GM12875 (cell line): ENCODE measurements at regions not wholly inside any gene's neighbourhood (a gene's known extent, or its start where the extent isn't known, plus 50 kb on each side); places are given as distances from the start of the nearest gene placed in this dataset.

Source experiments
- H3K4me3 ChIP-seq: one replicate; pipeline ENCODE4 v1.5.1; 2011; ENCODE audit warnings: low read depth, low read length, control low read depth
- TF ChIP-seq, protein P1 (sequence below): IDR thresholded peaks from 2 replicates; pipeline ENCODE4 v1.5.1; 2011; ENCODE audit warnings: low read depth, mild to moderate bottlenecking, control low read depth, inconsistent platforms, low read length, moderate library complexity, borderline replicate concordance; ENCODE audit not compliant: insufficient read depth

GRCh38 chrX:40167233-40167849 is 69.6 kb upstream of the BCOR start:
- H3K4me3 ChIP-seq, result peak overlapping the region; percentile 29
- TF ChIP-seq, protein P1, sequence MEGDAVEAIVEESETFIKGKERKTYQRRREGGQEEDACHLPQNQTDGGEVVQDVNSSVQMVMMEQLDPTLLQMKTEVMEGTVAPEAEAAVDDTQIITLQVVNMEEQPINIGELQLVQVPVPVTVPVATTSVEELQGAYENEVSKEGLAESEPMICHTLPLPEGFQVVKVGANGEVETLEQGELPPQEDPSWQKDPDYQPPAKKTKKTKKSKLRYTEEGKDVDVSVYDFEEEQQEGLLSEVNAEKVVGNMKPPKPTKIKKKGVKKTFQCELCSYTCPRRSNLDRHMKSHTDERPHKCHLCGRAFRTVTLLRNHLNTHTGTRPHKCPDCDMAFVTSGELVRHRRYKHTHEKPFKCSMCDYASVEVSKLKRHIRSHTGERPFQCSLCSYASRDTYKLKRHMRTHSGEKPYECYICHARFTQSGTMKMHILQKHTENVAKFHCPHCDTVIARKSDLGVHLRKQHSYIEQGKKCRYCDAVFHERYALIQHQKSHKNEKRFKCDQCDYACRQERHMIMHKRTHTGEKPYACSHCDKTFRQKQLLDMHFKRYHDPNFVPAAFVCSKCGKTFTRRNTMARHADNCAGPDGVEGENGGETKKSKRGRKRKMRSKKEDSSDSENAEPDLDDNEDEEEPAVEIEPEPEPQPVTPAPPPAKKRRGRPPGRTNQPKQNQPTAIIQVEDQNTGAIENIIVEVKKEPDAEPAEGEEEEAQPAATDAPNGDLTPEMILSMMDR, result no peak

DNA sequence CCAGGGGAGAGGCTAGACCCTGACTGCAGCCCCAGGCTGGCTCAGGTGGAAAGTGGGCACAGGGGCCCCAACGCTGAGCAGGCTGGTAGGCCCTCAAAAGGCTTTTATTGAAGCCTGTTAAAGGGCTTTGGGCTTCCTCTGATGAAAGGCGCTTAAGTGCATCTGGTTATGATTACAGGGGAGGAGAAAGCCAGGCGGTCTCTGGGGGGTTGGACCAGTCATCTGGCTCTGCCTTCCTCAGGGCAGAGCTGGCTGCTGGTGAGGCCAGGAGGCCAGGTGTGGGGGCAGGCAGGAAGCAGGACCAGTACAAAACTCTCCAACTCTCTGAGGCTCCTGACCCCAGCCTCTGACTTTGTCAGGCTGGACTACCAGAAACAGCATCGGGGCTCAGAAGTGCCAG is 68.8 kb upstream of the BCOR start:
- TF ChIP-seq, protein P1, result no peak
- H3K4me3 ChIP-seq, result no peak overlapping the region

DNA sequence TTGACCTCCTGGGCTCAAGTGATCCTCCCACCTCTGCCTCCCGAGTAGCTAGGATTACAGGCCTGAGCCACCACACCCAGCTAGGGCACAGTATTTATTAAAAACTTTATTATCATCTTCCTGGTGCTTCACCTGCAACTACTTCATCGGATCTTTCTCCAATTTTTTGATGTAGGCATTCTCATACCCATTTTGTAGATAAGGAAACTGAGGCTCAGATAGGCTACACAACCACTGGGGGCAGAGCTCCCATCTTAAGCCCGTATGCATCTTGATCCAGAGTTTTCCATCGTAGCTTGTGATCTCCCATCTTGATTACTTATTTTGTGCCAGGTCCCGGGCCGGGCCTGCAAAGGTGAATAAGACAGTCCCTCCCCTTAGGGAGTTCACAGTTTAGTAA is 68.1 kb upstream of the BCOR start:
- no peak overlapping the region for H3K4me3 ChIP-seq
- TF ChIP-seq, protein P1, result no peak

GRCh38 chrX:40165206-40165605 is 67.4 kb upstream of the BCOR start:
- no peak overlapping the region for H3K4me3 ChIP-seq
- TF ChIP-seq, protein P1, result no peak

DNA sequence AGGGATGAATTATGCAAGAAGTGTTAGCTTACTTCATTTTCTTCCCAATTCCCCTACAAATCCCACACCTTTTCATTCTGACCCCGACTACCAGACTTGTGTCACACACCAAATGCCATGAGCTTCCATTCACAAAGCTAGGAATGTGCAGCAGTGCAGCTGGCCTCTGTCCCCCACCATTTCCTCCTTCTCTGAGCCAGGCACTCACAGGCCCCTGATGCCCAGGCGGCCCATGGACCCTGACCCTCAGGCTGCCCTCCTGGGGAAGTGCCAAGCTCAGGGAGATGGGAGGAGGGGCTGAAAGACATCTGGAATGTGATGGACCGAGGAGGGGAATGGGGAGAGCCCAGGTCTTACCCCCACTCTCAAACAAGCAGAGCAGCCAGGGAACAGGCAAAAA is 67.0 kb upstream of the BCOR start:
- no peak overlapping the region for H3K4me3 ChIP-seq
- TF ChIP-seq, protein P1, result no peak

GRCh38 chrX:40158036-40158706 is 60.4 kb upstream of the BCOR start:
- TF ChIP-seq, protein P1, result no peak
- H3K4me3 ChIP-seq, result no peak overlapping the region
